ENCODE measurements at regions not wholly inside any gene's neighbourhood (a gene's known extent, or its start where the extent isn't known, plus 50 kb on each side); places are given as distances from the start of the nearest gene placed in this dataset.

DNA sequence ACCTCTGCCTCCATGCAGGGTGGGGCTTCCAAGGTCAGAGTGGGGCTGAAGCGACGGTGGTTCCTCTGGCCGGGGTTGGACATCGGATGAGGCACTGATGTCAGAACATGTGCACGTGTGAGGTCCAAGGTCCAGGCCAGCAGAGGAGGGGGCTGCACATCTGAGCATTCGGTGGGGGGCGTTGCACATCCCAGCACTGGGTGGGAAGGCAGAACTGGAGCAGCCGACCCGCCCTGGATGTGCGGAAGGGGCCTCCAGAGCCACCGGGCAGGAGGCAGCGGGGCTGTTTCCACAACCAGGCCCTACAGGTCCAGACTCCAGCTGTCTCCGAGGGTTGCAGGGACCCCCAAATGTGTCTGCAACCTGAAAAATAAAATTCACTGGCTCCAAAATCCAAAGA lies 271.0 kb downstream of the CTTN start:
- Histone ChIP-seq H3K4me1 (ENCODE audit: low read depth) (no peaks in the 10 kb centered on the region), H3K36me3 (ENCODE audit: low read depth) (no peaks in the 10 kb centered on the region), H3K4me3 (no peak overlapping the region), H3K9me3 (no peaks in the 10 kb centered on the region)
- ATAC-seq (no peak), DNase-seq (no peak)
- intact Hi-C loops (cut with DNase I, micrococcal nuclease): no loop called here
- TF ChIP-seq, protein P1, sequence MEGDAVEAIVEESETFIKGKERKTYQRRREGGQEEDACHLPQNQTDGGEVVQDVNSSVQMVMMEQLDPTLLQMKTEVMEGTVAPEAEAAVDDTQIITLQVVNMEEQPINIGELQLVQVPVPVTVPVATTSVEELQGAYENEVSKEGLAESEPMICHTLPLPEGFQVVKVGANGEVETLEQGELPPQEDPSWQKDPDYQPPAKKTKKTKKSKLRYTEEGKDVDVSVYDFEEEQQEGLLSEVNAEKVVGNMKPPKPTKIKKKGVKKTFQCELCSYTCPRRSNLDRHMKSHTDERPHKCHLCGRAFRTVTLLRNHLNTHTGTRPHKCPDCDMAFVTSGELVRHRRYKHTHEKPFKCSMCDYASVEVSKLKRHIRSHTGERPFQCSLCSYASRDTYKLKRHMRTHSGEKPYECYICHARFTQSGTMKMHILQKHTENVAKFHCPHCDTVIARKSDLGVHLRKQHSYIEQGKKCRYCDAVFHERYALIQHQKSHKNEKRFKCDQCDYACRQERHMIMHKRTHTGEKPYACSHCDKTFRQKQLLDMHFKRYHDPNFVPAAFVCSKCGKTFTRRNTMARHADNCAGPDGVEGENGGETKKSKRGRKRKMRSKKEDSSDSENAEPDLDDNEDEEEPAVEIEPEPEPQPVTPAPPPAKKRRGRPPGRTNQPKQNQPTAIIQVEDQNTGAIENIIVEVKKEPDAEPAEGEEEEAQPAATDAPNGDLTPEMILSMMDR (IDR thresholded peaks at IDR 0.05): no peak

- intact Hi-C loops (cut with DNase I, micrococcal nuclease): no loop called here
- H3K36me3 ChIP-seq (ENCODE audit: low read depth): no peaks in the 10 kb centered on the region
- H3K9me3 ChIP-seq: no peaks in the 10 kb centered on the region
- no peaks in the 10 kb centered on the region for H3K4me1 ChIP-seq (ENCODE audit: low read depth)
- TF ChIP-seq, protein P1 (IDR thresholded peaks at IDR 0.05): no peak
- no peak overlapping the region for H3K4me3 ChIP-seq
- no peak for ATAC-seq
- DNase-seq: no peak
Observed at GRCh38 chr11:70669871-70670675, 271.7 kb downstream of the CTTN start.

- Histone ChIP-seq H3K9me3 (no peaks in the 10 kb centered on the region), H3K4me3 (no peak overlapping the region), H3K4me1 (ENCODE audit: low read depth) (no peaks in the 10 kb centered on the region), H3K36me3 (ENCODE audit: low read depth) (no peaks in the 10 kb centered on the region)
- ATAC-seq (no peak), DNase-seq (no peak)
- intact Hi-C loops (cut with DNase I, micrococcal nuclease): no loop called here
- TF ChIP-seq, protein P1 (IDR thresholded peaks at IDR 0.05): no peak
Observed at GRCh38 chr11:70670676-70671034, 272.3 kb downstream of the CTTN start.

GRCh38 chr11:70671083-70671482 lies 272.8 kb downstream of the CTTN start:
- H3K36me3 ChIP-seq (ENCODE audit: low read depth): no peaks in the 10 kb centered on the region
- ATAC-seq: no peak
- DNase-seq: no peak

GRCh38 chr11:70671611-70672010 lies 273.3 kb downstream of the CTTN start:
- Histone ChIP-seq H3K4me1 (ENCODE audit: low read depth) (no peaks in the 10 kb centered on the region), H3K9me3 (no peaks in the 10 kb centered on the region), H3K4me3 (no peak overlapping the region), H3K36me3 (ENCODE audit: low read depth) (no peaks in the 10 kb centered on the region)
- DNase-seq (no peak), ATAC-seq (no peak)
- TF ChIP-seq, protein P1 (IDR thresholded peaks at IDR 0.05): no peak
- intact Hi-C loops (cut with DNase I, micrococcal nuclease): no loop called here

More at GRCh38 chr11:70671083-70671482, 272.8 kb downstream of the CTTN start:
- TF ChIP-seq, protein P1 (IDR thresholded peaks at IDR 0.05): no peak
- Histone ChIP-seq H3K4me3 (no peak overlapping the region), H3K9me3 (no peaks in the 10 kb centered on the region), H3K4me1 (ENCODE audit: low read depth) (no peaks in the 10 kb centered on the region)
- intact Hi-C loops (cut with DNase I, micrococcal nuclease): no loop called here

All from mucosa of descending colon (tissue), 3 donors.